Left cardiac atrium (tissue), 4 donors: ENCODE measurements at regions not wholly inside any gene's neighbourhood (a gene's known extent, or its start where the extent isn't known, plus 50 kb on each side); places are given as distances from the start of the nearest gene placed in this dataset.
"Not testable (repeated sequence)": the region's sequence is repeated elsewhere in the genome, so short reads cannot be mapped to it uniquely, and the experiment has no call there.

Source experiments
- ATAC-seq, 2 donors: fragments of 200-7000 bp; cut with Tn5 transposase; one replicate each; pipeline ENCODE4 v1.9.1; 2020; ENCODE audit warnings: mild to moderate bottlenecking in 2 of 2, moderate library complexity in 2 of 2
- DNase-seq: peaks from one replicate; pipeline ENCODE4 v3.0.0-alpha.2; 2020
- intact Hi-C, 2 donors: fragments of 100-400 bp; cut with DNase I; formaldehyde crosslinking; loops; one replicate each; pipeline versions ENCODE4 v1.14.1 to v1.15.1; 2022 to 2023
- donor health status: DM: no; HTN: yes; CAD: no.
- donor health status: DM: no; HTN: yes; CAD: no; lungs with severe emphysema.
- donor health status: DM: yes; HTN: yes; CAD: no.
- donor health status: Dilated cardiomyopathy.

GRCh38 chr18:55732227-55733106, 144.5 kb upstream of the TCF4 start:
- peak in 1 of 2 donors; percentile 87 for ATAC-seq
- DNase-seq, result no peak
- intact Hi-C loops, result no loop called here

- DNase-seq (no peak), ATAC-seq (peak in 1 of 2 donors; percentile 56)
- intact Hi-C loops, result no loop called here
Observed at GRCh38 chr18:55731594-55732042, 143.6 kb upstream of the TCF4 start.

- intact Hi-C loops, DNase-seq, ATAC-seq: not testable (repeated sequence)
Observed at GRCh38 chr18:55721006-55721405, 133.0 kb upstream of the TCF4 start.

- intact Hi-C loops, result no loop called here
- DNase-seq, result no peak
Observed at GRCh38 chr18:55713707-55714106, 125.7 kb upstream of the TCF4 start.

GRCh38 chr18:55706898-55707297, 118.9 kb upstream of the TCF4 start:
- ATAC-seq (no peak), DNase-seq (no peak)
- intact Hi-C loops, result no loop called here

More at GRCh38 chr18:55713707-55714106, 125.7 kb upstream of the TCF4 start:
- no peak for ATAC-seq

- no peak for DNase-seq
- intact Hi-C loops, result no loop called here
- ATAC-seq, result no peak
Observed at GRCh38 chr18:55699233-55699765, 111.3 kb upstream of the TCF4 start.

GRCh38 chr18:55696811-55697210, 108.8 kb upstream of the TCF4 start:
- intact Hi-C loops, result no loop called here
- ATAC-seq (no peak), DNase-seq (no peak)

GRCh38 chr18:55695091-55695490, 107.1 kb upstream of the TCF4 start:
- ATAC-seq, result no peak
- DNase-seq, result no peak
- intact Hi-C loops, result no loop called here

- no peak for ATAC-seq
- DNase-seq, result no peak
- intact Hi-C loops, result no loop called here
Observed at GRCh38 chr18:55694291-55694690, 106.3 kb upstream of the TCF4 start.

GRCh38 chr18:55688030-55688429, 100.0 kb upstream of the TCF4 start:
- DNase-seq, result no peak
- no peak for ATAC-seq
- intact Hi-C loops, result no loop called here

- intact Hi-C loops, result no loop called here
- ATAC-seq (no peak), DNase-seq (no peak)
Observed at GRCh38 chr18:55687106-55687505, 99.1 kb upstream of the TCF4 start.

GRCh38 chr18:55685638-55686037, 97.6 kb upstream of the TCF4 start:
- DNase-seq, result no peak
- no peak for ATAC-seq
- intact Hi-C loops, result no loop called here

- ATAC-seq (no peak), DNase-seq (no peak)
- intact Hi-C loops, result no loop called here
Observed at GRCh38 chr18:55672574-55673361, 84.8 kb upstream of the TCF4 start.

GRCh38 chr18:55665506-55665905, 77.5 kb upstream of the TCF4 start:
- DNase-seq (no peak), ATAC-seq (no peak)
- intact Hi-C loops, result no loop called here

GRCh38 chr18:55664758-55665400, 76.9 kb upstream of the TCF4 start:
- ATAC-seq, result not testable (repeated sequence)

GRCh38 chr18:55663891-55664290, 75.9 kb upstream of the TCF4 start:
- intact Hi-C loops, result no loop called here
- ATAC-seq (no peak), DNase-seq (no peak)

More at GRCh38 chr18:55664758-55665400, 76.9 kb upstream of the TCF4 start:
- intact Hi-C loops, DNase-seq: not testable (repeated sequence)

GRCh38 chr18:55658598-55658997, 70.6 kb upstream of the TCF4 start:
- intact Hi-C loops, result no loop called here
- no peak for ATAC-seq
- DNase-seq, result no peak

- ATAC-seq, result no peak
Observed at GRCh38 chr18:55657572-55658331, 69.8 kb upstream of the TCF4 start.

GRCh38 chr18:55654986-55655385, 67.0 kb upstream of the TCF4 start:
- intact Hi-C loops, result no loop called here
- no peak for ATAC-seq
- no peak for DNase-seq

More at GRCh38 chr18:55657572-55658331, 69.8 kb upstream of the TCF4 start:
- intact Hi-C loops, result no loop called here
- DNase-seq, result no peak
